A549 (cell line): ENCODE measurements at regions not wholly inside any gene's neighbourhood (a gene's known extent, or its start where the extent isn't known, plus 50 kb on each side); places are given as distances from the start of the nearest gene placed in this dataset.

ENCODE experiments used
- MYC ChIP-seq: IDR thresholded peaks from 2 replicates; pipeline ENCODE4 v1.6.1; 2012; ENCODE audit warnings: mild to moderate bottlenecking, inconsistent platforms, low read length, improper control_type of control experiment, borderline replicate concordance
- NPAS2 ChIP-seq: fragments of 250-450 bp; sonication (Bioruptor Pico); IDR thresholded peaks from 2 replicates; pipeline ENCODE4 v1.8.0; 2022; ENCODE audit warnings: mild to moderate bottlenecking, moderate library complexity, borderline replicate concordance
- PHF8 ChIP-seq: fragments of 200-600 bp; sonication (generic); IDR thresholded peaks from 2 replicates; pipeline ENCODE4 v1.6.1; 2016; ENCODE audit warnings: low read depth, mild to moderate bottlenecking, antibody characterized with exemption, moderate library complexity, borderline replicate concordance
- SMC3 ChIP-seq: fragments of >200 bp; sonication (Bioruptor Twin); formaldehyde crosslinking; IDR thresholded peaks from 3 replicates; pipeline ENCODE4 v1.6.1; 2018; ENCODE audit warnings: inconsistent platforms
- TF ChIP-seq, protein P1 (sequence below): fragments of >200 bp; sonication (Bioruptor Twin); formaldehyde crosslinking; IDR thresholded peaks from 3 replicates; pipeline ENCODE4 v1.5.1; 2016

DNA sequence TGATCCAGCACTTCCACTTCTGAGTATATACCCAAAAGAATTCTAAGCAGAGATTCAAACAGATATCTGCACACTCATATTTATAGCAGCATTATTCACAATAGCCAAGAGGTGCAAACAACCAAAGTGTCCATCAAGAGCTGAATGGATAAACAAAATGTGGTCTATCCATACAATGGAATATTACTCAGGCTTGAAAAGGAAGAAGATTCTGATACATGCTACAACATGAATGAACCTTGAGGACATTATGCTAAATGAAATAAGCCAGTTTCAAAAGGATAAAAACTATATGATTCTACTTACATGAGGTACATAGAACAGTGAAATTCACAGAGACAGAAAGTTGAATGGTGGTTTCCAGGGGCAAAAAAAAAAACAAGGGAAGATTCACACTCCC is 88.9 kb downstream of the CCDC185 start:
- TF ChIP-seq, protein P1, sequence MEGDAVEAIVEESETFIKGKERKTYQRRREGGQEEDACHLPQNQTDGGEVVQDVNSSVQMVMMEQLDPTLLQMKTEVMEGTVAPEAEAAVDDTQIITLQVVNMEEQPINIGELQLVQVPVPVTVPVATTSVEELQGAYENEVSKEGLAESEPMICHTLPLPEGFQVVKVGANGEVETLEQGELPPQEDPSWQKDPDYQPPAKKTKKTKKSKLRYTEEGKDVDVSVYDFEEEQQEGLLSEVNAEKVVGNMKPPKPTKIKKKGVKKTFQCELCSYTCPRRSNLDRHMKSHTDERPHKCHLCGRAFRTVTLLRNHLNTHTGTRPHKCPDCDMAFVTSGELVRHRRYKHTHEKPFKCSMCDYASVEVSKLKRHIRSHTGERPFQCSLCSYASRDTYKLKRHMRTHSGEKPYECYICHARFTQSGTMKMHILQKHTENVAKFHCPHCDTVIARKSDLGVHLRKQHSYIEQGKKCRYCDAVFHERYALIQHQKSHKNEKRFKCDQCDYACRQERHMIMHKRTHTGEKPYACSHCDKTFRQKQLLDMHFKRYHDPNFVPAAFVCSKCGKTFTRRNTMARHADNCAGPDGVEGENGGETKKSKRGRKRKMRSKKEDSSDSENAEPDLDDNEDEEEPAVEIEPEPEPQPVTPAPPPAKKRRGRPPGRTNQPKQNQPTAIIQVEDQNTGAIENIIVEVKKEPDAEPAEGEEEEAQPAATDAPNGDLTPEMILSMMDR: no peak
- TF ChIP-seq SMC3 (no peak), NPAS2 (CRISPR knock-in tag) (no peak), MYC (no peak), PHF8 (no peak)
